Neutrophil (primary cell): ENCODE measurements at regions not wholly inside any gene's neighbourhood (a gene's known extent, or its start where the extent isn't known, plus 50 kb on each side); places are given as distances from the start of the nearest gene placed in this dataset.

Experiments used
- H3K27ac ChIP-seq: fragments of 200-600 bp; sonication (generic); 2 replicates; pipeline ENCODE4 v1.5.1; 2016; ENCODE audit warnings: mild to moderate bottlenecking, moderate library complexity
- H3K27me3 ChIP-seq: fragments of 200-600 bp; sonication (generic); 2 replicates; pipeline ENCODE4 v1.6.0; 2016; ENCODE audit warnings: mild to moderate bottlenecking
- H3K36me3 ChIP-seq: fragments of 200-600 bp; sonication (generic); 2 replicates; pipeline ENCODE4 v1.5.1; 2017
- H3K4me1 ChIP-seq, 2 experiments: fragments of 200-600 bp in 1 of 2; sonication (generic) in 1 of 2; 1 replicate in 1 of 2; 2 replicates in 1 of 2; pipeline versions ENCODE4 v1.5.1 to v1.6.1; 2013 to 2016; ENCODE audit warnings: low read depth in 1 of 2, low read length in 1 of 2, mild to moderate bottlenecking in 1 of 2, moderate library complexity in 1 of 2; ENCODE audit not compliant: control insufficient read depth in 1 of 2, insufficient read depth in 1 of 2
- H3K4me3 ChIP-seq, 2 experiments: fragments of 200-600 bp in 1 of 2; sonication (generic) in 1 of 2; 1 replicate in 1 of 2; 2 replicates in 1 of 2; pipeline ENCODE4 v1.5.1; 2013 to 2016; ENCODE audit warnings: low read depth in 1 of 2, low read length in 1 of 2, mild to moderate bottlenecking in 1 of 2, moderate library complexity in 1 of 2
- H3K9me3 ChIP-seq: fragments of 200-600 bp; sonication (generic); 2 replicates; pipeline ENCODE4 v1.5.1; 2016
- TF ChIP-seq, protein P1 (sequence below): fragments of 200-600 bp; sonication (generic); IDR thresholded peaks from 2 replicates; pipeline ENCODE4 v1.5.1; 2016; ENCODE audit warnings: antibody characterized with exemption

- TF ChIP-seq, protein P1, sequence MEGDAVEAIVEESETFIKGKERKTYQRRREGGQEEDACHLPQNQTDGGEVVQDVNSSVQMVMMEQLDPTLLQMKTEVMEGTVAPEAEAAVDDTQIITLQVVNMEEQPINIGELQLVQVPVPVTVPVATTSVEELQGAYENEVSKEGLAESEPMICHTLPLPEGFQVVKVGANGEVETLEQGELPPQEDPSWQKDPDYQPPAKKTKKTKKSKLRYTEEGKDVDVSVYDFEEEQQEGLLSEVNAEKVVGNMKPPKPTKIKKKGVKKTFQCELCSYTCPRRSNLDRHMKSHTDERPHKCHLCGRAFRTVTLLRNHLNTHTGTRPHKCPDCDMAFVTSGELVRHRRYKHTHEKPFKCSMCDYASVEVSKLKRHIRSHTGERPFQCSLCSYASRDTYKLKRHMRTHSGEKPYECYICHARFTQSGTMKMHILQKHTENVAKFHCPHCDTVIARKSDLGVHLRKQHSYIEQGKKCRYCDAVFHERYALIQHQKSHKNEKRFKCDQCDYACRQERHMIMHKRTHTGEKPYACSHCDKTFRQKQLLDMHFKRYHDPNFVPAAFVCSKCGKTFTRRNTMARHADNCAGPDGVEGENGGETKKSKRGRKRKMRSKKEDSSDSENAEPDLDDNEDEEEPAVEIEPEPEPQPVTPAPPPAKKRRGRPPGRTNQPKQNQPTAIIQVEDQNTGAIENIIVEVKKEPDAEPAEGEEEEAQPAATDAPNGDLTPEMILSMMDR, result no peak
- Histone ChIP-seq H3K9me3 (no peaks in the 10 kb centered on the region), H3K27me3 (peaks cover 66% of the 10 kb centered on the region), H3K36me3 (no peaks in the 10 kb centered on the region), H3K4me1 (no peaks in the 10 kb centered on the region), H3K27ac (no peak overlapping the region), H3K4me3 (no peak overlapping the region)
Observed at GRCh38 chr3:44015170-44015569, 226.5 kb upstream of the TOPAZ1 start.

GRCh38 chr3:44016818-44017217 is 224.9 kb upstream of the TOPAZ1 start:
- TF ChIP-seq, protein P1, result no peak
- Histone ChIP-seq H3K4me3 (no peak overlapping the region), H3K4me1 (no peaks in the 10 kb centered on the region), H3K27ac (no peak overlapping the region), H3K9me3 (no peaks in the 10 kb centered on the region), H3K27me3 (peaks cover 66% of the 10 kb centered on the region), H3K36me3 (no peaks in the 10 kb centered on the region)

GRCh38 chr3:44018926-44019325 is 222.8 kb upstream of the TOPAZ1 start:
- Histone ChIP-seq H3K36me3 (no peaks in the 10 kb centered on the region), H3K9me3 (no peaks in the 10 kb centered on the region), H3K4me1 (no peaks in the 10 kb centered on the region), H3K27me3 (peaks cover 87% of the 10 kb centered on the region), H3K4me3 (no peak overlapping the region), H3K27ac (no peak overlapping the region)
- TF ChIP-seq, protein P1, result no peak

- Histone ChIP-seq H3K27me3 (peaks cover 95% of the 10 kb centered on the region), H3K9me3 (no peaks in the 10 kb centered on the region), H3K4me3 (no peak overlapping the region), H3K4me1 (no peaks in the 10 kb centered on the region), H3K27ac (no peak overlapping the region), H3K36me3 (no peaks in the 10 kb centered on the region)
- TF ChIP-seq, protein P1, result no peak
Observed at GRCh38 chr3:44019736-44020135, 221.9 kb upstream of the TOPAZ1 start.

DNA sequence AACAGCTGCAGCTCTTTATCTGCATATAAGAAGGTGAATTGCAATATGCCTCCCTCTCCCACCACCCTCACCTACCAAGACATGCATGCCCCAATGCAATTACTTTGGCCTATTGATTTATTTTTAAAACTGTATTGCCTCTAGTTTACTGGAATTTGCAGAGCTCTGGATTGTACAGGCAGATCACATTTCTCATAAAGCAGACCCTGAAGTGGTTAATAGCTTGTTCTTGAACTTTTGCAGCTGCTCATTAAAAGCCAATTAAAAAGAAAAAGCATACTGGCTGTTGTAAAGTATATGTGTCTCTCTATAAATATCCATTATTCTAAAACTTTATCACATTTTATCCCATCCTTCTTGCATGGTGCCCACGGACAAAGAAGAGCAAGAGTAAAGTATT is 221.5 kb upstream of the TOPAZ1 start:
- H3K36me3 ChIP-seq, result no peaks in the 10 kb centered on the region
- no peak overlapping the region for H3K4me3 ChIP-seq
- peaks cover 96% of the 10 kb centered on the region for H3K27me3 ChIP-seq
- TF ChIP-seq, protein P1, result no peak
- H3K9me3 ChIP-seq, result no peaks in the 10 kb centered on the region
- H3K4me1 ChIP-seq, result no peaks in the 10 kb centered on the region
- H3K27ac ChIP-seq, result no peak overlapping the region
